WERI-Rb-1 (cell line): ENCODE measurements at regions not wholly inside any gene's neighbourhood (a gene's known extent, or its start where the extent isn't known, plus 50 kb on each side); places are given as distances from the start of the nearest gene placed in this dataset.
"Not testable (repeated sequence)": the region's sequence is repeated elsewhere in the genome, so short reads cannot be mapped to it uniquely, and the experiment has no call there.

Experiments
- DNase-seq: peaks from one replicate; pipeline ENCODE4 v3.0.0-alpha.2; 2020
- H3K27ac ChIP-seq: fragments of 250-450 bp; sonication (Bioruptor Pico); 2 replicates; pipeline ENCODE4 v1.5.1; 2020; ENCODE audit warnings: mild to moderate bottlenecking, moderate library complexity
- H3K27me3 ChIP-seq: fragments of 250-450 bp; sonication (Bioruptor Pico); 2 replicates; pipeline ENCODE4 v1.5.1; 2021; ENCODE audit warnings: mild to moderate bottlenecking, low read depth, moderate library complexity; ENCODE audit not compliant: insufficient read depth, severe bottlenecking
- H3K36me3 ChIP-seq: fragments of 250-450 bp; sonication (Bioruptor Pico); 2 replicates; pipeline ENCODE4 v1.5.1; 2020; ENCODE audit warnings: mild to moderate bottlenecking, moderate library complexity
- H3K4me3 ChIP-seq: 2 replicates; pipeline ENCODE4 v1.5.1; 2011; ENCODE audit warnings: low read depth, mild to moderate bottlenecking, control low read depth, low read length
- H3K9me3 ChIP-seq: fragments of 250-450 bp; sonication (Bioruptor Pico); 2 replicates; pipeline ENCODE4 v1.5.1; 2021; ENCODE audit warnings: mild to moderate bottlenecking, moderate library complexity; ENCODE audit not compliant: severe bottlenecking
- TF ChIP-seq, protein P1 (sequence below): IDR thresholded peaks from 2 replicates; pipeline ENCODE4 v1.5.1; 2011; ENCODE audit warnings: low read depth, mild to moderate bottlenecking, control low read depth, inconsistent platforms, low read length

DNA sequence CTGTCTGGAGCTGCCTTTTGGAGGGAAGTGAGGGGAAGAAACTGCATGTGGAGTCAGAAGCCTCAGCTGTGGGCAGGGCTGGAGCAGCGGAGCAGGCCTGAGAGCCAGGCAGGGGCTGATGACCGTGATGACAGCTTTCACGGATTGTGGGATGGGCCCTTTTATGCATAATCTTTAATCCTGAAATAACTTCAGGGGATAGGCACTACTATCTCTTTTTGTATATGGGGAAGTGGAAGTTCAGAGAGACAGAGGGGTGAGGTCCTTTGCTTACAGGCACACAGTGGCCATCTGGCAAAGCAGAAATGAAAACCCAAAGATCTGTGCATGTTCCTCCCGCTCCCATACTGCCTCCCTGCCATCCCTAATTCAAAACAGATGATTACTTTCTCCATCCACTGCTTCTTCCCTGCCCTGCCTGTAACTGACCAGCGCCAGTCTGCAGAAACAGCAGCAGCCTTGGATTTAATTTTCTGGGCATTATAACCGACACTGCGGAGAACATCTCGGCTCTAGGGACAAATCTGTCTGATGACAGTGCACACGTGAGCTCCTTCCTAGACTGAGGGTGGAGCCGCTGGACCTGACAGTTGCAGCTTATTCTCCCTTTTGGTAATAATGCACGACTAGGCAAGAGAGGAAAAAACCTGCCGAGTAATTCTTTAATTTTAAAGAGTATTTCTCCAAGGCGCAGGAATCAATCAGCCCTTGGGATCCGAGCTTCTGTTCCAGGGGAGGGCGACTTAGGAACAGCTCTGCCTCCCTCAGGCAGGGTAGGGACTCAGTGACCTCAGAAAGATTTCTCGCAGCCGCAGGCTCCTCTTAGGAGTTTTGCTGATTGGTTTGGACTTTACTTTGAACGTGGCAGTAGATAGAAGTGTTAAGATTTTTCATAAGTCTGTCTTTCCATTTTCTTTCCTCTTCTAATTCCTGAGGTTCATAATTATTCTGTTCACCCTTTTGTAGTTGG, 95.4 kb downstream of the UTP18 start:
- peak overlapping the region; percentile 23 for H3K4me3 ChIP-seq
- TF ChIP-seq, protein P1, sequence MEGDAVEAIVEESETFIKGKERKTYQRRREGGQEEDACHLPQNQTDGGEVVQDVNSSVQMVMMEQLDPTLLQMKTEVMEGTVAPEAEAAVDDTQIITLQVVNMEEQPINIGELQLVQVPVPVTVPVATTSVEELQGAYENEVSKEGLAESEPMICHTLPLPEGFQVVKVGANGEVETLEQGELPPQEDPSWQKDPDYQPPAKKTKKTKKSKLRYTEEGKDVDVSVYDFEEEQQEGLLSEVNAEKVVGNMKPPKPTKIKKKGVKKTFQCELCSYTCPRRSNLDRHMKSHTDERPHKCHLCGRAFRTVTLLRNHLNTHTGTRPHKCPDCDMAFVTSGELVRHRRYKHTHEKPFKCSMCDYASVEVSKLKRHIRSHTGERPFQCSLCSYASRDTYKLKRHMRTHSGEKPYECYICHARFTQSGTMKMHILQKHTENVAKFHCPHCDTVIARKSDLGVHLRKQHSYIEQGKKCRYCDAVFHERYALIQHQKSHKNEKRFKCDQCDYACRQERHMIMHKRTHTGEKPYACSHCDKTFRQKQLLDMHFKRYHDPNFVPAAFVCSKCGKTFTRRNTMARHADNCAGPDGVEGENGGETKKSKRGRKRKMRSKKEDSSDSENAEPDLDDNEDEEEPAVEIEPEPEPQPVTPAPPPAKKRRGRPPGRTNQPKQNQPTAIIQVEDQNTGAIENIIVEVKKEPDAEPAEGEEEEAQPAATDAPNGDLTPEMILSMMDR = peak; percentile 29; the same call in 1 of the 2 replicates

DNA sequence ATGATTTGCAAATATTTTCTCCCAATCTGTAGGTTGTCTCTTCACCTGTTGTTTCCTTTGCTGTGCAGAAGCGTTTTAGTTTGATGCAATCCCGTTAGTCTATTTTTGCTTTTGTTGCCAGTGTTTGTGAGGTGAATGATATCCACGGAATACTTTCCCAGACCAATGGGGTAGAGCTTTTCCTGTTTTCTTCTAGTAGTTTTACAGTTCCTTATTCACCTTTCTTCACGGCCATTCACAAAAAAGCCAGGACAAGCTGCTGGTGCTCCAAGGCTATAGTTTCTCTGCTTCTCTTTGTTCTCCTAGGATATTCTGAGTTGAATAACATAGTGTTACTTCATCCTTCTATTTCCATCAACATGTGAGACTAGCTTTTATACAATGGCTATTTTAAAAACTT, 98.7 kb downstream of the UTP18 start:
- Histone ChIP-seq H3K36me3 (no peaks in the 10 kb centered on the region), H3K4me3 (no peak overlapping the region), H3K9me3 (no peaks in the 10 kb centered on the region), H3K27me3 (peaks cover 28% of the 10 kb centered on the region), H3K27ac (no peak overlapping the region)
- TF ChIP-seq, protein P1 = no peak
- DNase-seq = no peak

More for the DNA sequence above, 95.4 kb downstream of the UTP18 start:
- Histone ChIP-seq H3K36me3 (no peaks in the 10 kb centered on the region), H3K27ac (no peak overlapping the region), H3K9me3 (no peaks in the 10 kb centered on the region), H3K27me3 (peaks cover 26% of the 10 kb centered on the region)
- DNase-seq = peak; percentile 26

DNA sequence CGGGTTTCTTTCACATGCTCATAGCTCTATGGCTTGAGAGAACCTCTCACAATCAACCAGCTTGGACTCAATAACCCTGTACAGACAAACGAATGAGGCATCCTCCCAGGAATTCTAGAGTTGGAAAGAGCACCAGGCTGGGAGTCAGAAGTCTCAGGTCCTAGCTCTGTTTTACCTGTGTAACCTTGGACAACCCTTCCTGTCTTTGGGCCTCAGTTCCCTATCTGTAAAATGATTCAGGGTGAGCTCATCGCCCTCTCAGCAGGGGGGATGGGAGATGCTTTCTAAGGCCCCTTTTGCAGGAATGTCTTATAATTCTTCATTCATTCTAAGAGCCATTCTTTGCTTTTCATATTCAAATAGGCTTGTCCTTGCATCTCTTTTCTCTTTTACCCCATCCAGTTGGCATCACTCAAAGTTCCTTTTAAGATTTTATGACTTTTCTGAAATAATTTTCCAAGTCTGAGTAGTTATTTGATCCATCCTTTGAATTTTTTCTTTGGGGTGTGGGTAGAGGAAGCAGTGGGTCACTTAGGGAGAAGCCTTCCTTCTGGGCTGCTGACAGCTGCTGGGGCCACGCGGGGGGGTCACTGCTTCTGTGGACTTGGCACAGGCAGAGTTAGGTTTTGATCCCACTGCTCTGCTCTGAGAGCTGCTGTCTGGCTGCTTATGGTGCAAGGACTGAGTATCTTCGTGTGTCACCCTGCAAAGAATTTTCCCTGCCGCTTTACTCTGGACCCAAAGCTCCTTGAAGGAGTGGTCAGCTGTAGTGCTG, 102.7 kb downstream of the UTP18 start:
- H3K9me3 ChIP-seq = peaks cover 2% of the 10 kb centered on the region
- peaks cover 42% of the 10 kb centered on the region for H3K27me3 ChIP-seq
- TF ChIP-seq, protein P1 = no peak
- H3K36me3 ChIP-seq = no peaks in the 10 kb centered on the region
- no peak overlapping the region for H3K27ac ChIP-seq
- DNase-seq = peak; percentile 39
- no peak overlapping the region for H3K4me3 ChIP-seq

DNA sequence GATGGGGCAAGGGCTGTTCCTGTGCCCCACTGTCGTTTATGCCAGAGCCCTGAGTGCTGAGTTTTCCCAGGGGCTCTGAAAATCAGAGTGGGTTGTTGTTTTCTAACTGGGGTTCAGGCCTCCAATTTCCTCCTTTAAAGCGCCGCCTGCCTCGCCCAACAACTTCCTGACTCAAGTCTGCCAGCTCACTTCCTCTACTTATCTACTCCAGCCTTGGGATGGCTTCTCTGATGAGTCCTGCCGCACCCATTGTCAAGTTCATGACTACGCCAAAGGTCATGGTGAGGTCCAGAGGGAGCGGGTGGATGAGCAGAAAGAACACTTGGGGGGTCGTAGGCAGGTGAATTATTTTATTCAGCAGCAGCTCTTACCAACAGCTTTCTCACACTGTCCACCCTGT, 104.7 kb downstream of the UTP18 start:
- TF ChIP-seq, protein P1 = no peak
- Histone ChIP-seq H3K27ac (no peak overlapping the region), H3K36me3 (no peaks in the 10 kb centered on the region), H3K9me3 (peaks cover 2% of the 10 kb centered on the region), H3K27me3 (peaks cover 47% of the 10 kb centered on the region), H3K4me3 (no peak overlapping the region)
- DNase-seq = no peak

DNA sequence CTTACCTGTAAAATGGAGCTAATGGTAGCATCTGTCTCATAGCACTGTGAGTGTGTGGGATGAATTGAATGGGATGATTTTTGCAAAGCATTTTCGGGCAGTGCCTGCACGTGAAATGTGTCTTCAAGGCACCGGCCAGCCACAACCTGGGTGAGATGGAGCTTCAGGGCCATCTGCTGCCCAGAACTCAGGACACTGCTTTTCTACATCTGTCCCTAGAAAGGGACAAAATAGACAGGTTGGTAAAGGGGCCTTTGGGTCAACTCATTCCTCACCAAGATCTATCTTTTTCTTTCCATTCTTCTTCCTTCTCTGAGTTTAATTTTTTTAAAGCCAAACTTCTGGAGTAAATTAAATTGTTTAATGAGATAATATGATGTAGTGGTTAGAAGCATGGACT, 106.5 kb downstream of the UTP18 start:
- no peak overlapping the region for H3K27ac ChIP-seq
- TF ChIP-seq, protein P1 = no peak
- H3K9me3 ChIP-seq = peaks cover 2% of the 10 kb centered on the region
- no peaks in the 10 kb centered on the region for H3K36me3 ChIP-seq
- DNase-seq = no peak
- H3K4me3 ChIP-seq = no peak overlapping the region
- peaks cover 46% of the 10 kb centered on the region for H3K27me3 ChIP-seq

DNA sequence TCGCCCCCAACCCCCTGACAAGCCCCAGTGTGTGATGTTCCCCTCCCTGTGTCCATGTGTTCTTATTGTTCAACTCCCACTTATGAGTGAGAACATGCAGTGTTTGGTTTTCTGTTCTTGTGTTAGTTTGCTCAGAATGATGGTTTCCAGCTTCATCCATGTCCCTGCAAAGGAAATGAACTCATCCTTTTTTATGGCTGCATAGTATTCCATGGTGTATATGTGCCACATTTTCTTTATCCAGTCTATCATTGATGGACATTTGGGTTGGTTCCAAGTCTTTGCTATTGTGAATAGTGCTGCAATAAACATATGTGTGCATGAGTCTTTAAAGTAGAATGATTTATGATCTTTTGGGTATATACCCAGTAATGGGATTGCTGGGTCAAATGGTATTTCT, 107.5 kb downstream of the UTP18 start:
- not testable (repeated sequence) for H3K4me3 ChIP-seq, H3K9me3 ChIP-seq, H3K36me3 ChIP-seq, DNase-seq, H3K27ac ChIP-seq
- H3K27me3 ChIP-seq = peaks cover 44% of the 10 kb centered on the region
